Panc1 (cell line): ENCODE measurements at regions not wholly inside any gene's neighbourhood (a gene's known extent, or its start where the extent isn't known, plus 50 kb on each side); places are given as distances from the start of the nearest gene placed in this dataset.

ENCODE experiments used
- POLR2AphosphoS5 ChIP-seq: IDR thresholded peaks from 2 replicates; pipeline ENCODE4 v1.6.1; 2012; ENCODE audit warnings: mild to moderate bottlenecking, low read depth, low read length, moderate library complexity
- REST ChIP-seq, 2 experiments: IDR thresholded peaks; 2 replicates each; pipeline ENCODE4 v1.6.1; 2011 to 2012; ENCODE audit warnings: low read depth in 2 of 2, control low read depth in 1 of 2, low read length in 1 of 2, mild to moderate bottlenecking in 1 of 2, moderate library complexity in 1 of 2; ENCODE audit not compliant: insufficient read depth in 1 of 2
- TF ChIP-seq, protein P1 (sequence below): fragments of 450-650 bp; IDR thresholded peaks from 2 replicates; pipeline ENCODE4 v1.5.1; 2017; ENCODE audit warnings: mild to moderate bottlenecking

DNA sequence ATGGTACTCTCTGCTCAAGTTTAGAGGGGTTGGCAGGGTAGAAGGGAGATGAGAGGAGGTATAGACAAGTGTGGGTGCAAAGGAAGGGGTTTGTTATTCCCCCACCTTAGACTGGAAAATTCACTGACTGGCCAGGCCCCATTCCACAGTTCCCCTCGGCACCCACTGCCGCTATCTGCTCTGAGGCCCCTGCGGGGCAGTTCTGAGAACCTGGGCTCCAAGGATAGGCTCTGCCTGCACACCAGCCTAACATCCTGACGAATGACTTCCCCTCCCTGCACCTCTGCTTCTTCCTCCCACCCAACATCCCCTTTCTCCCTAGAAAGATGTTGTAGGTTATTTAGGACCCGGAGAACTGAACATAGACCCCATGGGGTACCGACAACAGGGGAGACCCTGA is 303.9 kb upstream of the HDAC4 start:
- TF ChIP-seq, protein P1, sequence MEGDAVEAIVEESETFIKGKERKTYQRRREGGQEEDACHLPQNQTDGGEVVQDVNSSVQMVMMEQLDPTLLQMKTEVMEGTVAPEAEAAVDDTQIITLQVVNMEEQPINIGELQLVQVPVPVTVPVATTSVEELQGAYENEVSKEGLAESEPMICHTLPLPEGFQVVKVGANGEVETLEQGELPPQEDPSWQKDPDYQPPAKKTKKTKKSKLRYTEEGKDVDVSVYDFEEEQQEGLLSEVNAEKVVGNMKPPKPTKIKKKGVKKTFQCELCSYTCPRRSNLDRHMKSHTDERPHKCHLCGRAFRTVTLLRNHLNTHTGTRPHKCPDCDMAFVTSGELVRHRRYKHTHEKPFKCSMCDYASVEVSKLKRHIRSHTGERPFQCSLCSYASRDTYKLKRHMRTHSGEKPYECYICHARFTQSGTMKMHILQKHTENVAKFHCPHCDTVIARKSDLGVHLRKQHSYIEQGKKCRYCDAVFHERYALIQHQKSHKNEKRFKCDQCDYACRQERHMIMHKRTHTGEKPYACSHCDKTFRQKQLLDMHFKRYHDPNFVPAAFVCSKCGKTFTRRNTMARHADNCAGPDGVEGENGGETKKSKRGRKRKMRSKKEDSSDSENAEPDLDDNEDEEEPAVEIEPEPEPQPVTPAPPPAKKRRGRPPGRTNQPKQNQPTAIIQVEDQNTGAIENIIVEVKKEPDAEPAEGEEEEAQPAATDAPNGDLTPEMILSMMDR, result no peak
- TF ChIP-seq POLR2AphosphoS5, result no peak
- TF ChIP-seq REST (IDR thresholded peaks at IDR 0.05; ENCODE audit: insufficient read depth in 1 of 2, low read depth in 2 of 2, low read length in 1 of 2), result no peak
